Medulla oblongata (tissue), 1 donor: ENCODE measurements at regions not wholly inside any gene's neighbourhood (a gene's known extent, or its start where the extent isn't known, plus 50 kb on each side); places are given as distances from the start of the nearest gene placed in this dataset.

Source experiments
- DNase-seq: peaks from one replicate; pipeline ENCODE4 v3.0.0-alpha.2; 2015; ENCODE audit errors: extremely low spot score

GRCh38 chr2:146894514-146894913 is 950.3 kb upstream of the ACVR2A start:
- DNase-seq: no peak

GRCh38 chr2:146893500-146894041 is 951.3 kb upstream of the ACVR2A start:
- no peak for DNase-seq

- DNase-seq: no peak
Observed at GRCh38 chr2:146890491-146890890, 954.3 kb upstream of the ACVR2A start.

GRCh38 chr2:146879882-146880281 is 964.9 kb upstream of the ACVR2A start:
- DNase-seq: no peak

- no peak for DNase-seq
Observed at GRCh38 chr2:146874260-146874658, 970.6 kb upstream of the ACVR2A start.

- no peak for DNase-seq
Observed at GRCh38 chr2:146873646-146874259, 971.1 kb upstream of the ACVR2A start.

- no peak for DNase-seq
Observed at GRCh38 chr2:146873056-146873455, 971.8 kb upstream of the ACVR2A start.

GRCh38 chr2:146870691-146871090 is 974.1 kb upstream of the ACVR2A start:
- no peak for DNase-seq

- DNase-seq: no peak
Observed at GRCh38 chr2:146869328-146869727, 975.5 kb upstream of the ACVR2A start.

- no peak for DNase-seq
Observed at GRCh38 chr2:146868051-146868450, 976.8 kb upstream of the ACVR2A start.

- DNase-seq: no peak
Observed at GRCh38 chr2:146867477-146867986, 977.3 kb upstream of the ACVR2A start.

GRCh38 chr2:146853741-146854444 is 990.9 kb upstream of the ACVR2A start:
- no peak for DNase-seq

- no peak for DNase-seq
Observed at GRCh38 chr2:146852661-146853060, 992.2 kb upstream of the ACVR2A start.

GRCh38 chr2:146850746-146851145 is 994.1 kb upstream of the ACVR2A start:
- DNase-seq: no peak

- DNase-seq: no peak
Observed at GRCh38 chr2:146847846-146848245, 997.0 kb upstream of the ACVR2A start.

- no peak for DNase-seq
Observed at GRCh38 chr2:146844226-146844990, 1000.4 kb upstream of the ACVR2A start.

- no peak for DNase-seq
Observed at GRCh38 chr2:146837857-146838256, 1007.0 kb upstream of the ACVR2A start.

- no peak for DNase-seq
Observed at GRCh38 chr2:146826388-146826787, 1018.4 kb upstream of the ACVR2A start.

- no peak for DNase-seq
Observed at GRCh38 chr2:146821836-146822316, 1023.0 kb upstream of the ACVR2A start.

GRCh38 chr2:146820672-146821071 is 1024.2 kb upstream of the ACVR2A start:
- no peak for DNase-seq

- no peak for DNase-seq
Observed at GRCh38 chr2:146818122-146818521, 1026.7 kb upstream of the ACVR2A start.

- no peak for DNase-seq
Observed at GRCh38 chr2:146817613-146818012, 1027.2 kb upstream of the ACVR2A start.
